ENCODE measurements at regions not wholly inside any gene's neighbourhood (a gene's known extent, or its start where the extent isn't known, plus 50 kb on each side); places are given as distances from the start of the nearest gene placed in this dataset.

DNA sequence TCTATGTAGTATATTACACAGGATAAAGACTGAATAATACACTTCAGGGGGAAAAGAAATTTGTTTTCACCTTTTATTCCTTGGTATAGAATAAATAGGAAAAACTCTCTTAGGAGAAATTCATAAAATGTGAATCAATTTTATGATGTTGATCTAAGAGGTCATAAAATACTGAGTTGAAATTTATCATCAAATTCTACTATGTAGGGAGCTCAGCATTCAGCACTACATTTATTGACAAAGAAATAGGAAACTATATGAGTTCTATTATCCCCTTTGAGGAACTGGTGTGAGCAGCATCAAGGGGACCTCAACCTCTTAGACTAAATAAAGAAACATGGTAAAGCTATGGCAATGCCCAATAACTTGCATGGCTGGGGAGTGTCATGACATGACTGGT is 348.2 kb upstream of the SMIM31 start:
- no peak for ATAC-seq
- intact Hi-C loops (cut with DNase I), result no loop called here
- no peak overlapping the region for H3K27ac ChIP-seq
- H3K9me3 ChIP-seq, result peaks cover 0 to 2% (median 0%) of the 10 kb centered on the region in 12 donors
- H3K4me1 ChIP-seq, result no peaks in the 10 kb centered on the region
- no peaks in the 10 kb centered on the region for H3K36me3 ChIP-seq
- TF ChIP-seq POLR2A (IDR thresholded peaks at IDR 0.05), result no peak
- TF ChIP-seq, protein P1, sequence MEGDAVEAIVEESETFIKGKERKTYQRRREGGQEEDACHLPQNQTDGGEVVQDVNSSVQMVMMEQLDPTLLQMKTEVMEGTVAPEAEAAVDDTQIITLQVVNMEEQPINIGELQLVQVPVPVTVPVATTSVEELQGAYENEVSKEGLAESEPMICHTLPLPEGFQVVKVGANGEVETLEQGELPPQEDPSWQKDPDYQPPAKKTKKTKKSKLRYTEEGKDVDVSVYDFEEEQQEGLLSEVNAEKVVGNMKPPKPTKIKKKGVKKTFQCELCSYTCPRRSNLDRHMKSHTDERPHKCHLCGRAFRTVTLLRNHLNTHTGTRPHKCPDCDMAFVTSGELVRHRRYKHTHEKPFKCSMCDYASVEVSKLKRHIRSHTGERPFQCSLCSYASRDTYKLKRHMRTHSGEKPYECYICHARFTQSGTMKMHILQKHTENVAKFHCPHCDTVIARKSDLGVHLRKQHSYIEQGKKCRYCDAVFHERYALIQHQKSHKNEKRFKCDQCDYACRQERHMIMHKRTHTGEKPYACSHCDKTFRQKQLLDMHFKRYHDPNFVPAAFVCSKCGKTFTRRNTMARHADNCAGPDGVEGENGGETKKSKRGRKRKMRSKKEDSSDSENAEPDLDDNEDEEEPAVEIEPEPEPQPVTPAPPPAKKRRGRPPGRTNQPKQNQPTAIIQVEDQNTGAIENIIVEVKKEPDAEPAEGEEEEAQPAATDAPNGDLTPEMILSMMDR (IDR thresholded peaks at IDR 0.05), result no peak
- DNase-seq, result no peak
- H3K4me3 ChIP-seq, result no peak overlapping the region
- no peaks in the 10 kb centered on the region for H3K27me3 ChIP-seq

DNA sequence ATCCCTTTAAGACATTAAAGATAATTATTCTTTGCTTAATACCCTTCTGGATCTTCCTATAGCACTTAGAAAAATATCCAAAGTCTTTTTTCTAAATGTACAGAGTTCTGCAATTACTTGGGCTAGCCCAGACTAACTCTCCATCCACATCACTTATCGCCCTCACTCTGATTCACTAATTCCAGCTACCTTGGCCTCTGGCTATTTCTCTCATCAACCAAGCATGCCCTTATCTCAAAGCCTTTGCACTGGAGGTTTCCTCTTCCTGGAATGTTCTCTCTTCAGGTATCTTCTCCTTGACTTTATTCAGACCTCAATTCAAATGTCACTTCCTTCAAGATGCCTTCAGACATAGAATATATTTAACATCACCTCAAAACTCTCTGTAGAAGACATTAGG is 345.1 kb upstream of the SMIM31 start:
- DNase-seq (no peak), ATAC-seq (no peak)
- Histone ChIP-seq H3K27ac (no peak overlapping the region), H3K4me3 (no peak overlapping the region), H3K4me1 (no peaks in the 10 kb centered on the region), H3K9me3 (peaks cover 0 to 7% (median 0%) of the 10 kb centered on the region in 12 donors), H3K36me3 (no peaks in the 10 kb centered on the region), H3K27me3 (no peaks in the 10 kb centered on the region)
- intact Hi-C loops (cut with DNase I), result no loop called here
- TF ChIP-seq POLR2A (IDR thresholded peaks at IDR 0.05), result no peak
- TF ChIP-seq, protein P1 (IDR thresholded peaks at IDR 0.05), result no peak
- 81 to 89% (median 86%) methylated on average over 1 of the region's 1 CpG for WGBS, 4 donors

DNA sequence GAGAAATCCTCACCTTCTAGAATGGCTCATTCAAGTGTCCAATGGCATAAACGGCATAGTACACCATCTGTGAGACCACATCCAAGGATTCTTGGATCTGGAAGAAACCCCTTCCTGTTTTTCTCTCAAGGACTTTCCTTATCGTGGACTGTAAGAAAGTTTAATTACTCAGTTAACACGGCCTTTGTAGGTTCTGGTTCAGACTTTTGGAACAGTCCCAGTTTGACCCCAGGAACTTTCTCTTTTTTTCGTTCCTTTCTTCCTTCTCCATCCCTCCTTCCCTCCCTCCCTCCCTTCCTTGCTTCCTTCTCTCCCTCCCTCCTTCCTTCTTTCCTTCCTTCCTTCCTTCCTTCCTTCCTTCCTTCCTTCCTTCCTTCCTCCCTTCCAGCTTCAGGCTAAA is 343.5 kb upstream of the SMIM31 start:
- ATAC-seq, result no peak
- TF ChIP-seq POLR2A (IDR thresholded peaks at IDR 0.05), result no peak
- TF ChIP-seq, protein P1 (IDR thresholded peaks at IDR 0.05), result no peak
- Histone ChIP-seq H3K9me3 (peaks cover 0 to 5% (median 0%) of the 10 kb centered on the region in 12 donors), H3K4me3 (no peak overlapping the region), H3K27me3 (no peaks in the 10 kb centered on the region), H3K27ac (no peak overlapping the region), H3K36me3 (no peaks in the 10 kb centered on the region), H3K4me1 (no peaks in the 10 kb centered on the region)
- intact Hi-C loops (cut with DNase I), result no loop called here
- 67 to 75% (median 73%) methylated on average over 4 of the region's 4 CpGs for WGBS, 4 donors
- no peak for DNase-seq

DNA sequence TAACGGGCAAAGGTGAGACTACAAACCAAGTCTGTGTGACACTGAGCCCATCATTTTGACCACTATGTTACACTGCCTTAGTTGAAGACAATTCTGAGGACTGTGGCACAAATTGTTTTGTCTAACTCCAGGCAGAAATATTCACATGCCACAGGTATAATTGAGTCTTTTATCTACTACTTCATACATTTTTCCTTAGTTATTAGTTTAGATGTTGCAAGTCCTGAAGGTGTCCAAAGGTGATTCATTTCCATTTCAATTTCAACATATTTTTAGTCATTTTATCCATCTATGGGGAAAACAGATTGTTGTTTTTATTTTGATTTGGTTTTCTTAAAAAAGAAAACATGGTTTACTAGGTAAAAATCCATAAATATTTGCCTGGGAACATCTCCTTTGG is 341.7 kb upstream of the SMIM31 start:
- H3K4me1 ChIP-seq, result no peaks in the 10 kb centered on the region
- intact Hi-C loops (cut with DNase I), result no loop called here
- DNase-seq, result no peak
- H3K27ac ChIP-seq, result no peak overlapping the region
- no peaks in the 10 kb centered on the region for H3K36me3 ChIP-seq
- no peak overlapping the region for H3K4me3 ChIP-seq
- H3K27me3 ChIP-seq, result no peaks in the 10 kb centered on the region
- TF ChIP-seq, protein P1 (IDR thresholded peaks at IDR 0.05), result no peak
- TF ChIP-seq POLR2A (IDR thresholded peaks at IDR 0.05), result no peak
- ATAC-seq, result no peak
- peaks cover 0 to 7% (median 0%) of the 10 kb centered on the region in 12 donors for H3K9me3 ChIP-seq
- 66 to 79% (median 78%) methylated on average over 1 of the region's 1 CpG for WGBS, 4 donors

Data from heart left ventricle (tissue), 16 donors.